Superior temporal gyrus (tissue), 1 donor: ENCODE measurements at regions not wholly inside any gene's neighbourhood (a gene's known extent, or its start where the extent isn't known, plus 50 kb on each side); places are given as distances from the start of the nearest gene placed in this dataset.
"Not testable (repeated sequence)": the region's sequence is repeated elsewhere in the genome, so short reads cannot be mapped to it uniquely, and the experiment has no call there.

Experiments
- DNase-seq: peaks from one replicate; pipeline ENCODE4 v3.0.0-alpha.2; 2016; ENCODE audit errors: extremely low spot score

GRCh38 chr2:167686691-167687090 lies 560.7 kb downstream of the STK39 start:
- DNase-seq, result no peak

- peak; percentile 86 for DNase-seq
These were observed 566.0 kb downstream of the STK39 start for GRCh38 chr2:167681234-167682015.

- no peak for DNase-seq
These were observed 569.2 kb downstream of the STK39 start for GRCh38 chr2:167678158-167678557.

- no peak for DNase-seq
These were observed 571.5 kb downstream of the STK39 start for GRCh38 chr2:167675906-167676305.

- no peak for DNase-seq
These were observed 576.8 kb downstream of the STK39 start for GRCh38 chr2:167670588-167670987.

- DNase-seq, result no peak
These were observed 594.3 kb downstream of the STK39 start for GRCh38 chr2:167653131-167653530.

- DNase-seq, result no peak
These were observed 595.0 kb downstream of the STK39 start for GRCh38 chr2:167652401-167652800.

- DNase-seq, result no peak
These were observed 595.8 kb downstream of the STK39 start for GRCh38 chr2:167651406-167652151.

- no peak for DNase-seq
These were observed 600.8 kb downstream of the STK39 start for GRCh38 chr2:167646557-167646956.

GRCh38 chr2:167640096-167640495 lies 607.3 kb downstream of the STK39 start:
- no peak for DNase-seq

- DNase-seq, result no peak
These were observed 609.7 kb downstream of the STK39 start for GRCh38 chr2:167637741-167638140.

- not testable (repeated sequence) for DNase-seq
These were observed 615.1 kb downstream of the STK39 start for GRCh38 chr2:167632271-167632670.

- DNase-seq, result no peak
These were observed 620.4 kb downstream of the STK39 start for GRCh38 chr2:167626961-167627360.

GRCh38 chr2:167626301-167626700 lies 621.1 kb downstream of the STK39 start:
- DNase-seq, result peak; percentile 22

GRCh38 chr2:167616997-167617396 lies 630.4 kb downstream of the STK39 start:
- DNase-seq, result no peak

GRCh38 chr2:167613471-167613870 lies 633.9 kb downstream of the STK39 start:
- no peak for DNase-seq

- DNase-seq, result no peak
These were observed 638.9 kb downstream of the STK39 start for GRCh38 chr2:167608487-167608886.

- no peak for DNase-seq
These were observed 639.7 kb downstream of the STK39 start for GRCh38 chr2:167607731-167608130.

GRCh38 chr2:167607211-167607610 lies 640.2 kb downstream of the STK39 start:
- no peak for DNase-seq

- no peak for DNase-seq
These were observed 645.3 kb downstream of the STK39 start for GRCh38 chr2:167602122-167602521.

GRCh38 chr2:167599219-167599618 lies 648.2 kb downstream of the STK39 start:
- DNase-seq, result no peak

- DNase-seq, result no peak
These were observed 651.4 kb downstream of the STK39 start for GRCh38 chr2:167595839-167596471.

GRCh38 chr2:167595021-167595420 lies 652.4 kb downstream of the STK39 start:
- DNase-seq, result no peak
